Small intestine (tissue), 7 donors: ENCODE measurements at regions not wholly inside any gene's neighbourhood (a gene's known extent, or its start where the extent isn't known, plus 50 kb on each side); places are given as distances from the start of the nearest gene placed in this dataset.

Experiments
- DNase-seq, 2 donors: peaks; one replicate each; pipeline versions ENCODE4 v3.0.0 to v3.0.0-alpha.2; 2013
- FAIRE-seq: peaks from 2 replicates; lab custom pipeline; 2012; peaks lifted over from hg19 to GRCh38; lab: Jason Lieb, UNC
- H3K27ac ChIP-seq, 3 donors: one replicate each; pipeline ENCODE4 v1.5.1; 2013; ENCODE audit warnings: low read length in 2 of 3, mild to moderate bottlenecking in 2 of 3, control low read depth in 1 of 3, inconsistent platforms in 1 of 3, low read depth in 1 of 3, moderate library complexity in 1 of 3
- H3K27me3 ChIP-seq, 3 donors: one replicate each; pipeline ENCODE4 v1.6.1; 2013; ENCODE audit warnings: low read length in 3 of 3, inconsistent platforms in 1 of 3; ENCODE audit not compliant: control insufficient read depth in 3 of 3, insufficient read depth in 3 of 3
- H3K36me3 ChIP-seq, 3 donors: one replicate each; pipeline ENCODE4 v1.6.1; 2013; ENCODE audit warnings: low read length in 3 of 3, inconsistent platforms in 1 of 3, low read depth in 1 of 3, mild to moderate bottlenecking in 1 of 3, moderate library complexity in 1 of 3; ENCODE audit not compliant: control insufficient read depth in 3 of 3, insufficient read depth in 2 of 3
- H3K4me1 ChIP-seq, 3 donors: one replicate each; pipeline ENCODE4 v1.6.1; 2013; ENCODE audit warnings: low read length in 2 of 3, inconsistent platforms in 1 of 3, low read depth in 1 of 3, mild to moderate bottlenecking in 1 of 3, moderate library complexity in 1 of 3; ENCODE audit not compliant: control insufficient read depth in 3 of 3, insufficient read depth in 2 of 3
- H3K4me3 ChIP-seq, 3 donors: one replicate each; pipeline ENCODE4 v1.5.1; 2013; ENCODE audit warnings: low read length in 3 of 3, control low read depth in 1 of 3, inconsistent platforms in 1 of 3, low read depth in 1 of 3, mild to moderate bottlenecking in 1 of 3, moderate library complexity in 1 of 3
- H3K9me3 ChIP-seq, 2 donors: one replicate each; pipeline ENCODE4 v1.6.1; 2013; ENCODE audit warnings: low read depth in 1 of 2, low read length in 1 of 2; ENCODE audit not compliant: control insufficient read depth in 2 of 2, insufficient read depth in 1 of 2
- WGBS, 3 donors: extraction: QIAGEN DNeasy Blood & Tissue Kit; methylation state at CpG; one replicate each; pipeline ENCODE4 v1.1.7; 2013; 5-methylcytosine and 5-hydroxymethylcytosine counted together
- donor health status: healthy with polysubstance abuse.
- donor health status: control.
- donor health status: control.
- donor health status: Bipolar disorder and iron deficiency.
- donor health status: healthy.

- Histone ChIP-seq H3K4me3 (no peak overlapping the region), H3K9me3 (peaks cover 0 to 8% of the 10 kb centered on the region in 2 donors), H3K27me3 (no peaks in the 10 kb centered on the region), H3K36me3 (no peaks in the 10 kb centered on the region), H3K4me1 (no peaks in the 10 kb centered on the region), H3K27ac (no peak overlapping the region)
- no peak for FAIRE-seq
- DNase-seq: no peak
These were observed 52.3 kb downstream of the HDGFL1 start for GRCh38 chr6:22621701-22622100.

GRCh38 chr6:22622351-22622750 is 53.0 kb downstream of the HDGFL1 start:
- Histone ChIP-seq H3K4me1 (no peaks in the 10 kb centered on the region), H3K36me3 (no peaks in the 10 kb centered on the region), H3K27ac (no peak overlapping the region), H3K27me3 (no peaks in the 10 kb centered on the region), H3K4me3 (no peak overlapping the region), H3K9me3 (peaks cover 0 to 8% of the 10 kb centered on the region in 2 donors)
- FAIRE-seq: no peak
- DNase-seq: no peak

- Histone ChIP-seq H3K9me3 (peaks cover 0 to 10% of the 10 kb centered on the region in 2 donors), H3K4me3 (no peak overlapping the region), H3K27me3 (no peaks in the 10 kb centered on the region), H3K4me1 (no peaks in the 10 kb centered on the region), H3K27ac (no peak overlapping the region), H3K36me3 (no peaks in the 10 kb centered on the region)
- DNase-seq (no peak), FAIRE-seq (no peak)
- 69 to 82% (median 81%) methylated on average over 3 of the region's 3 CpGs for WGBS, 3 donors
These were observed 53.4 kb downstream of the HDGFL1 start for GRCh38 chr6:22622813-22623212.

GRCh38 chr6:22627644-22628043 is 58.3 kb downstream of the HDGFL1 start:
- FAIRE-seq (no peak), DNase-seq (no peak)
- 78 to 85% (median 84%) methylated on average over 2 of the region's 2 CpGs for WGBS, 3 donors
- Histone ChIP-seq H3K4me1 (no peaks in the 10 kb centered on the region), H3K4me3 (no peak overlapping the region), H3K36me3 (no peaks in the 10 kb centered on the region), H3K27me3 (no peaks in the 10 kb centered on the region), H3K27ac (no peak overlapping the region), H3K9me3 (peaks cover 0 to 10% of the 10 kb centered on the region in 2 donors)

- Histone ChIP-seq H3K4me1 (no peaks in the 10 kb centered on the region), H3K9me3 (peaks cover 0 to 7% of the 10 kb centered on the region in 2 donors), H3K27me3 (no peaks in the 10 kb centered on the region), H3K4me3 (no peak overlapping the region), H3K36me3 (no peaks in the 10 kb centered on the region), H3K27ac (no peak overlapping the region)
- FAIRE-seq (no peak), DNase-seq (no peak)
- 39 to 51% (median 41%) methylated on average over 2 of the region's 2 CpGs for WGBS, 3 donors
These were observed 61.7 kb downstream of the HDGFL1 start for GRCh38 chr6:22631091-22631490.

- DNase-seq: no peak
- Histone ChIP-seq H3K4me3 (peak overlapping the region in 1 of 3 donors; percentile 7), H3K36me3 (no peaks in the 10 kb centered on the region), H3K4me1 (no peaks in the 10 kb centered on the region), H3K9me3 (no peaks in the 10 kb centered on the region), H3K27me3 (no peaks in the 10 kb centered on the region), H3K27ac (no peak overlapping the region)
- 87 to 91% (median 90%) methylated on average over 2 of the region's 2 CpGs for WGBS, 3 donors
- FAIRE-seq: no peak
These were observed 63.3 kb downstream of the HDGFL1 start for GRCh38 chr6:22632581-22633145.

- FAIRE-seq: no peak
- DNase-seq: no peak
- Histone ChIP-seq H3K4me3 (no peak overlapping the region), H3K27me3 (no peaks in the 10 kb centered on the region), H3K4me1 (no peaks in the 10 kb centered on the region), H3K9me3 (no peaks in the 10 kb centered on the region), H3K27ac (no peak overlapping the region), H3K36me3 (no peaks in the 10 kb centered on the region)
- 87 to 90% (median 89%) methylated on average over 4 of the region's 4 CpGs for WGBS, 3 donors
These were observed 67.1 kb downstream of the HDGFL1 start for GRCh38 chr6:22636452-22636851.

GRCh38 chr6:22637782-22638181 is 68.4 kb downstream of the HDGFL1 start:
- FAIRE-seq (no peak), DNase-seq (no peak)
- no peak overlapping the region for H3K4me3 ChIP-seq
- no peaks in the 10 kb centered on the region for H3K36me3 ChIP-seq
- no peak overlapping the region for H3K27ac ChIP-seq
- H3K4me1 ChIP-seq: no peaks in the 10 kb centered on the region
- 82 to 93% (median 88%) methylated on average over 6 of the region's 6 CpGs for WGBS, 3 donors
- H3K9me3 ChIP-seq: no peaks in the 10 kb centered on the region
- H3K27me3 ChIP-seq: no peaks in the 10 kb centered on the region

GRCh38 chr6:22638320-22638719 is 69.0 kb downstream of the HDGFL1 start:
- no peaks in the 10 kb centered on the region for H3K9me3 ChIP-seq
- FAIRE-seq (no peak), DNase-seq (peak; percentile 8 to 26)
- H3K4me1 ChIP-seq: no peaks in the 10 kb centered on the region
- no peaks in the 10 kb centered on the region for H3K27me3 ChIP-seq
- no peak overlapping the region for H3K4me3 ChIP-seq
- 29 to 58% (median 48%) methylated on average over 2 to 3 of the region's 3 CpGs for WGBS, 3 donors
- no peaks in the 10 kb centered on the region for H3K36me3 ChIP-seq
- H3K27ac ChIP-seq: no peak overlapping the region
